Activated CD4-positive, alpha-beta memory T cell treated with anti-CD3 and anti-CD28 coated beads, Interleukin-2, amount 10 ng/mL, durations not matched to agents 7 days and 5 days (primary cell): ENCODE measurements at regions not wholly inside any gene's neighbourhood (a gene's known extent, or its start where the extent isn't known, plus 50 kb on each side); places are given as distances from the start of the nearest gene placed in this dataset.

Experiments
- CTCF ChIA-PET: fragments of 350-600 bp; sonication (Branson Sonifier 250); formaldehyde crosslinking; loops from one replicate; lab custom pipeline; 2021; ENCODE audit warnings: antibody characterized with exemption, inconsistent platforms; lab: Charles Lee
- POLR2A ChIA-PET: fragments of 350-600 bp; sonication (Branson Sonifier 250); formaldehyde crosslinking; loops from one replicate; lab custom pipeline; 2021; ENCODE audit warnings: antibody characterized with exemption; lab: Charles Lee
- DNase-seq: peaks from one replicate; pipeline ENCODE4 v3.0.0-alpha.2; 2020
- H3K27ac Mint-ChIP-seq: one replicate; pipeline ENCODE4 v1.8.0; 2021; ENCODE audit warnings: mild to moderate bottlenecking, mixed read lengths
- H3K27me3 Mint-ChIP-seq: one replicate; pipeline ENCODE4 v1.8.0; 2021; ENCODE audit warnings: mixed read lengths
- H3K36me3 Mint-ChIP-seq: one replicate; pipeline ENCODE4 v1.8.0; 2021; ENCODE audit warnings: low read depth, mixed read lengths
- H3K4me1 Mint-ChIP-seq: one replicate; pipeline ENCODE4 v1.8.0; 2021; ENCODE audit warnings: mixed read lengths
- H3K4me3 Mint-ChIP-seq: one replicate; pipeline ENCODE4 v1.8.0; 2021; ENCODE audit warnings: mild to moderate bottlenecking, mixed read lengths
- H3K9me3 Mint-ChIP-seq: one replicate; pipeline ENCODE4 v1.8.0; 2021; ENCODE audit warnings: mixed read lengths

GRCh38 chr4:23269566-23269965 is 576.8 kb downstream of the GBA3 start:
- Mint-ChIP-seq H3K36me3 (no peaks in the 10 kb centered on the region), H3K27me3 (no peaks in the 10 kb centered on the region), H3K27ac (no peak overlapping the region), H3K4me1 (no peaks in the 10 kb centered on the region), H3K9me3 (no peaks in the 10 kb centered on the region), H3K4me3 (no peak overlapping the region)
- CTCF ChIA-PET: no interaction called here
- POLR2A ChIA-PET: no interaction called here
- DNase-seq: no peak

- no peak for DNase-seq
- Mint-ChIP-seq H3K27me3 (no peaks in the 10 kb centered on the region), H3K4me3 (no peak overlapping the region), H3K4me1 (no peaks in the 10 kb centered on the region), H3K9me3 (no peaks in the 10 kb centered on the region), H3K27ac (no peak overlapping the region), H3K36me3 (no peaks in the 10 kb centered on the region)
- ChIA-PET POLR2A (no interaction called here), CTCF (no interaction called here)
These were observed 575.5 kb downstream of the GBA3 start for GRCh38 chr4:23268072-23268771.

- H3K4me1 Mint-ChIP-seq: no peaks in the 10 kb centered on the region
- H3K36me3 Mint-ChIP-seq: no peaks in the 10 kb centered on the region
- H3K9me3 Mint-ChIP-seq: no peaks in the 10 kb centered on the region
- no peak for DNase-seq
- no peaks in the 10 kb centered on the region for H3K27me3 Mint-ChIP-seq
- ChIA-PET CTCF (no interaction called here), POLR2A (no interaction called here)
- H3K27ac Mint-ChIP-seq: no peak overlapping the region
- H3K4me3 Mint-ChIP-seq: no peak overlapping the region
These were observed 573.7 kb downstream of the GBA3 start for GRCh38 chr4:23266401-23266800.

GRCh38 chr4:23260511-23260910 is 567.8 kb downstream of the GBA3 start:
- POLR2A ChIA-PET: no interaction called here
- no peaks in the 10 kb centered on the region for H3K9me3 Mint-ChIP-seq
- H3K36me3 Mint-ChIP-seq: no peaks in the 10 kb centered on the region
- no peak overlapping the region for H3K4me3 Mint-ChIP-seq
- no peak overlapping the region for H3K27ac Mint-ChIP-seq
- H3K27me3 Mint-ChIP-seq: no peaks in the 10 kb centered on the region
- H3K4me1 Mint-ChIP-seq: no peaks in the 10 kb centered on the region
- DNase-seq: no peak
- CTCF ChIA-PET: no interaction called here

GRCh38 chr4:23245203-23245832 is 552.6 kb downstream of the GBA3 start:
- Mint-ChIP-seq H3K4me3 (no peak overlapping the region), H3K9me3 (peaks cover 2% of the 10 kb centered on the region), H3K27me3 (no peaks in the 10 kb centered on the region), H3K27ac (no peak overlapping the region), H3K4me1 (no peaks in the 10 kb centered on the region), H3K36me3 (no peaks in the 10 kb centered on the region)
- ChIA-PET POLR2A (no interaction called here), CTCF (interaction anchor here (0.6 kb wide), 1 partner anchor 69 kb away, joined by 3 read pairs; no protein-coding TSS in a partner anchor)
- no peak for DNase-seq

GRCh38 chr4:23242962-23243361 is 550.2 kb downstream of the GBA3 start:
- no peaks in the 10 kb centered on the region for H3K27me3 Mint-ChIP-seq
- ChIA-PET POLR2A (no interaction called here), CTCF (no interaction called here)
- H3K27ac Mint-ChIP-seq: no peak overlapping the region
- H3K4me1 Mint-ChIP-seq: no peaks in the 10 kb centered on the region
- no peak overlapping the region for H3K4me3 Mint-ChIP-seq
- no peak for DNase-seq
- H3K36me3 Mint-ChIP-seq: no peaks in the 10 kb centered on the region
- peaks cover 2% of the 10 kb centered on the region for H3K9me3 Mint-ChIP-seq

- POLR2A ChIA-PET: no interaction called here
- CTCF ChIA-PET: no interaction called here
- H3K36me3 Mint-ChIP-seq: no peaks in the 10 kb centered on the region
- no peak for DNase-seq
- H3K27me3 Mint-ChIP-seq: no peaks in the 10 kb centered on the region
- H3K4me3 Mint-ChIP-seq: no peak overlapping the region
- H3K27ac Mint-ChIP-seq: no peak overlapping the region
- no peaks in the 10 kb centered on the region for H3K4me1 Mint-ChIP-seq
- peaks cover 2% of the 10 kb centered on the region for H3K9me3 Mint-ChIP-seq
These were observed 548.7 kb downstream of the GBA3 start for GRCh38 chr4:23241408-23241807.

GRCh38 chr4:23238848-23239247 is 546.1 kb downstream of the GBA3 start:
- H3K27me3 Mint-ChIP-seq: no peaks in the 10 kb centered on the region
- no peak for DNase-seq
- no peaks in the 10 kb centered on the region for H3K4me1 Mint-ChIP-seq
- no peak overlapping the region for H3K27ac Mint-ChIP-seq
- peaks cover 2% of the 10 kb centered on the region for H3K9me3 Mint-ChIP-seq
- no peaks in the 10 kb centered on the region for H3K36me3 Mint-ChIP-seq
- ChIA-PET POLR2A (no interaction called here), CTCF (no interaction called here)
- no peak overlapping the region for H3K4me3 Mint-ChIP-seq

- Mint-ChIP-seq H3K27me3 (no peaks in the 10 kb centered on the region), H3K27ac (no peak overlapping the region), H3K4me3 (no peak overlapping the region), H3K9me3 (peaks cover 2% of the 10 kb centered on the region), H3K36me3 (no peaks in the 10 kb centered on the region), H3K4me1 (no peaks in the 10 kb centered on the region)
- POLR2A ChIA-PET: no interaction called here
- DNase-seq: no peak
- CTCF ChIA-PET: no interaction called here
These were observed 545.0 kb downstream of the GBA3 start for GRCh38 chr4:23237771-23238170.

- Mint-ChIP-seq H3K27ac (no peak overlapping the region), H3K9me3 (no peaks in the 10 kb centered on the region), H3K36me3 (no peaks in the 10 kb centered on the region), H3K4me1 (no peaks in the 10 kb centered on the region), H3K27me3 (no peaks in the 10 kb centered on the region), H3K4me3 (no peak overlapping the region)
- POLR2A ChIA-PET: no interaction called here
- no peak for DNase-seq
- CTCF ChIA-PET: no interaction called here
These were observed 543.1 kb downstream of the GBA3 start for GRCh38 chr4:23235628-23236390.

GRCh38 chr4:23234716-23235115 is 542.0 kb downstream of the GBA3 start:
- Mint-ChIP-seq H3K4me1 (no peaks in the 10 kb centered on the region), H3K27me3 (no peaks in the 10 kb centered on the region), H3K27ac (no peak overlapping the region), H3K36me3 (no peaks in the 10 kb centered on the region), H3K9me3 (no peaks in the 10 kb centered on the region), H3K4me3 (no peak overlapping the region)
- no peak for DNase-seq
- ChIA-PET CTCF (no interaction called here), POLR2A (no interaction called here)

GRCh38 chr4:23234018-23234417 is 541.3 kb downstream of the GBA3 start:
- POLR2A ChIA-PET: no interaction called here
- CTCF ChIA-PET: no interaction called here

GRCh38 chr4:23233596-23233995 is 540.9 kb downstream of the GBA3 start:
- no peak overlapping the region for H3K27ac Mint-ChIP-seq
- POLR2A ChIA-PET: no interaction called here
- H3K36me3 Mint-ChIP-seq: no peaks in the 10 kb centered on the region
- no peak for DNase-seq
- no peak overlapping the region for H3K4me3 Mint-ChIP-seq
- CTCF ChIA-PET: no interaction called here
- no peaks in the 10 kb centered on the region for H3K4me1 Mint-ChIP-seq
- no peaks in the 10 kb centered on the region for H3K27me3 Mint-ChIP-seq
- no peaks in the 10 kb centered on the region for H3K9me3 Mint-ChIP-seq

More at GRCh38 chr4:23234018-23234417, 541.3 kb downstream of the GBA3 start:
- DNase-seq: no peak
- Mint-ChIP-seq H3K4me3 (no peak overlapping the region), H3K27ac (no peak overlapping the region), H3K9me3 (no peaks in the 10 kb centered on the region), H3K27me3 (no peaks in the 10 kb centered on the region), H3K4me1 (no peaks in the 10 kb centered on the region), H3K36me3 (no peaks in the 10 kb centered on the region)
